G401 (cell line): ENCODE measurements at regions not wholly inside any gene's neighbourhood (a gene's known extent, or its start where the extent isn't known, plus 50 kb on each side); places are given as distances from the start of the nearest gene placed in this dataset.
"Not testable (repeated sequence)": the region's sequence is repeated elsewhere in the genome, so short reads cannot be mapped to it uniquely, and the experiment has no call there.

Source experiments
- DNase-seq: peaks from one replicate; pipeline ENCODE4 v3.0.0-alpha.2; 2015; ENCODE audit warnings: low spot score
- in situ Hi-C: cut with HindIII; loops from 2 replicates; pipeline ENCODE4 v1.10.0; 2016; ENCODE audit warnings: low sequenced_read_pairs, mixed read lengths

GRCh38 chr5:166724284-166724683, 1567.2 kb upstream of the WWC1 start:
- in situ Hi-C loops, result no loop called here
- no peak for DNase-seq

GRCh38 chr5:166725593-166725992, 1565.9 kb upstream of the WWC1 start:
- in situ Hi-C loops, result no loop called here
- no peak for DNase-seq

GRCh38 chr5:166726406-166726805, 1565.0 kb upstream of the WWC1 start:
- no peak for DNase-seq
- in situ Hi-C loops, result no loop called here

- in situ Hi-C loops, DNase-seq: not testable (repeated sequence)
Observed at GRCh38 chr5:166742951-166743350, 1548.5 kb upstream of the WWC1 start.

GRCh38 chr5:166746506-166746905, 1544.9 kb upstream of the WWC1 start:
- in situ Hi-C loops, result no loop called here

GRCh38 chr5:166750376-166750775, 1541.1 kb upstream of the WWC1 start:
- in situ Hi-C loops, result no loop called here
- no peak for DNase-seq

More at GRCh38 chr5:166746506-166746905, 1544.9 kb upstream of the WWC1 start:
- DNase-seq, result no peak

GRCh38 chr5:166758151-166758550, 1533.3 kb upstream of the WWC1 start:
- in situ Hi-C loops, result no loop called here
- DNase-seq, result no peak

GRCh38 chr5:166767858-166768257, 1523.6 kb upstream of the WWC1 start:
- no peak for DNase-seq
- in situ Hi-C loops, result no loop called here

- no peak for DNase-seq
- in situ Hi-C loops, result no loop called here
Observed at GRCh38 chr5:166768536-166768935, 1522.9 kb upstream of the WWC1 start.

GRCh38 chr5:166772770-166773169, 1518.7 kb upstream of the WWC1 start:
- no peak for DNase-seq
- in situ Hi-C loops, result no loop called here

- in situ Hi-C loops, result no loop called here
- no peak for DNase-seq
Observed at GRCh38 chr5:166781737-166782136, 1509.7 kb upstream of the WWC1 start.

- in situ Hi-C loops, result no loop called here
- no peak for DNase-seq
Observed at GRCh38 chr5:166784545-166785078, 1506.8 kb upstream of the WWC1 start.

- in situ Hi-C loops, result no loop called here
- DNase-seq, result no peak
Observed at GRCh38 chr5:166786178-166786577, 1505.3 kb upstream of the WWC1 start.

- DNase-seq, result no peak
- in situ Hi-C loops, result no loop called here
Observed at GRCh38 chr5:166786889-166787288, 1504.6 kb upstream of the WWC1 start.

GRCh38 chr5:166788050-166788449, 1503.4 kb upstream of the WWC1 start:
- no peak for DNase-seq
- in situ Hi-C loops, result no loop called here

- in situ Hi-C loops, result no loop called here
- no peak for DNase-seq
Observed at GRCh38 chr5:166795756-166796155, 1495.7 kb upstream of the WWC1 start.

- no peak for DNase-seq
- in situ Hi-C loops, result no loop called here
Observed at GRCh38 chr5:166803058-166803457, 1488.4 kb upstream of the WWC1 start.

- in situ Hi-C loops, DNase-seq: not testable (repeated sequence)
Observed at GRCh38 chr5:166804223-166804622, 1487.2 kb upstream of the WWC1 start.

- in situ Hi-C loops, DNase-seq: not testable (repeated sequence)
Observed at GRCh38 chr5:166804693-166805092, 1486.8 kb upstream of the WWC1 start.

- DNase-seq, in situ Hi-C loops: not testable (repeated sequence)
Observed at GRCh38 chr5:166810093-166810658, 1481.3 kb upstream of the WWC1 start.

- in situ Hi-C loops, result no loop called here
- no peak for DNase-seq
Observed at GRCh38 chr5:166810721-166811120, 1480.7 kb upstream of the WWC1 start.
